ENCODE measurements at regions not wholly inside any gene's neighbourhood (a gene's known extent, or its start where the extent isn't known, plus 50 kb on each side); places are given as distances from the start of the nearest gene placed in this dataset.

DNA sequence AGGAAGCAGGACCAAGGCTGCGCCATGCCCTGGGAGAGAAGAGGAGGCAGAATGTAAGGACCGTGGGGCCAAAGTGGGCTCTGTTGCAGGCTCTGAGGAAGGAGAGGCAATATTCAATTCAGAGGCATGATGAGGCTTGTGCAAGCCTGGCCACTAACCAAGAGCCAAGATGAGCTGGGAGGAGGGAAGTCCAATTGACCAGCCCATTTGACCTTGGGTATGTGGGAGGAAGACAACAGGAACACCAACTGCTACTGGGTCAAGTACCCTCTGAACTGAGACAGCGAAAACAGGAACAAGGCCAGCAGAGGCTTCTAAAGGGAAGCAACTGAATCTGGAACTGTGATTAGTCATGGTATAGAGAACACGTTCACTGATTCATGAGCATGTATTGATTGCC is 779.6 kb downstream of the MAFB start (continued):
- no peak for TF ChIP-seq GABPB1 (CRISPR knock-in tag; IDR thresholded peaks at IDR 0.05)
- TF ChIP-seq, protein P1, sequence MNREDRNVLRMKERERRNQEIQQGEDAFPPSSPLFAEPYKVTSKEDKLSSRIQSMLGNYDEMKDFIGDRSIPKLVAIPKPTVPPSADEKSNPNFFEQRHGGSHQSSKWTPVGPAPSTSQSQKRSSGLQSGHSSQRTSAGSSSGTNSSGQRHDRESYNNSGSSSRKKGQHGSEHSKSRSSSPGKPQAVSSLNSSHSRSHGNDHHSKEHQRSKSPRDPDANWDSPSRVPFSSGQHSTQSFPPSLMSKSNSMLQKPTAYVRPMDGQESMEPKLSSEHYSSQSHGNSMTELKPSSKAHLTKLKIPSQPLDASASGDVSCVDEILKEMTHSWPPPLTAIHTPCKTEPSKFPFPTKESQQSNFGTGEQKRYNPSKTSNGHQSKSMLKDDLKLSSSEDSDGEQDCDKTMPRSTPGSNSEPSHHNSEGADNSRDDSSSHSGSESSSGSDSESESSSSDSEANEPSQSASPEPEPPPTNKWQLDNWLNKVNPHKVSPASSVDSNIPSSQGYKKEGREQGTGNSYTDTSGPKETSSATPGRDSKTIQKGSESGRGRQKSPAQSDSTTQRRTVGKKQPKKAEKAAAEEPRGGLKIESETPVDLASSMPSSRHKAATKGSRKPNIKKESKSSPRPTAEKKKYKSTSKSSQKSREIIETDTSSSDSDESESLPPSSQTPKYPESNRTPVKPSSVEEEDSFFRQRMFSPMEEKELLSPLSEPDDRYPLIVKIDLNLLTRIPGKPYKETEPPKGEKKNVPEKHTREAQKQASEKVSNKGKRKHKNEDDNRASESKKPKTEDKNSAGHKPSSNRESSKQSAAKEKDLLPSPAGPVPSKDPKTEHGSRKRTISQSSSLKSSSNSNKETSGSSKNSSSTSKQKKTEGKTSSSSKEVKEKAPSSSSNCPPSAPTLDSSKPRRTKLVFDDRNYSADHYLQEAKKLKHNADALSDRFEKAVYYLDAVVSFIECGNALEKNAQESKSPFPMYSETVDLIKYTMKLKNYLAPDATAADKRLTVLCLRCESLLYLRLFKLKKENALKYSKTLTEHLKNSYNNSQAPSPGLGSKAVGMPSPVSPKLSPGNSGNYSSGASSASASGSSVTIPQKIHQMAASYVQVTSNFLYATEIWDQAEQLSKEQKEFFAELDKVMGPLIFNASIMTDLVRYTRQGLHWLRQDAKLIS (CRISPR knock-in tag; IDR thresholded peaks at IDR 0.05; ENCODE audit: borderline replicate concordance) = no peak
- no peak for TF ChIP-seq ZNF232 (CRISPR knock-in tag; IDR thresholded peaks at IDR 0.05)
- TF ChIP-seq TEAD4 (CRISPR knock-in tag; IDR thresholded peaks at IDR 0.05) = no peak
- TF ChIP-seq, protein P2, sequence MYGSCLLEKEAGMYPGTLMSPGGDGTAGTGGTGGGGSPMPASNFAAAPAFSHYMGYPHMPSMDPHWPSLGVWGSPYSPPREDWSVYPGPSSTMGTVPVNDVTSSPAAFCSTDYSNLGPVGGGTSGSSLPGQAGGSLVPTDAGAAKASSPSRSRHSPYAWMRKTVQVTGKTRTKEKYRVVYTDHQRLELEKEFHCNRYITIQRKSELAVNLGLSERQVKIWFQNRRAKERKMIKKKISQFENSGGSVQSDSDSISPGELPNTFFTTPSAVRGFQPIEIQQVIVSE (CRISPR knock-in tag; IDR thresholded peaks at IDR 0.05; ENCODE audit: borderline replicate concordance) = no peak
- TF ChIP-seq, protein P3, sequence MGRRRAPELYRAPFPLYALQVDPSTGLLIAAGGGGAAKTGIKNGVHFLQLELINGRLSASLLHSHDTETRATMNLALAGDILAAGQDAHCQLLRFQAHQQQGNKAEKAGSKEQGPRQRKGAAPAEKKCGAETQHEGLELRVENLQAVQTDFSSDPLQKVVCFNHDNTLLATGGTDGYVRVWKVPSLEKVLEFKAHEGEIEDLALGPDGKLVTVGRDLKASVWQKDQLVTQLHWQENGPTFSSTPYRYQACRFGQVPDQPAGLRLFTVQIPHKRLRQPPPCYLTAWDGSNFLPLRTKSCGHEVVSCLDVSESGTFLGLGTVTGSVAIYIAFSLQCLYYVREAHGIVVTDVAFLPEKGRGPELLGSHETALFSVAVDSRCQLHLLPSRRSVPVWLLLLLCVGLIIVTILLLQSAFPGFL (CRISPR knock-in tag; IDR thresholded peaks at IDR 0.05; ENCODE audit: borderline replicate concordance) = no peak

DNA sequence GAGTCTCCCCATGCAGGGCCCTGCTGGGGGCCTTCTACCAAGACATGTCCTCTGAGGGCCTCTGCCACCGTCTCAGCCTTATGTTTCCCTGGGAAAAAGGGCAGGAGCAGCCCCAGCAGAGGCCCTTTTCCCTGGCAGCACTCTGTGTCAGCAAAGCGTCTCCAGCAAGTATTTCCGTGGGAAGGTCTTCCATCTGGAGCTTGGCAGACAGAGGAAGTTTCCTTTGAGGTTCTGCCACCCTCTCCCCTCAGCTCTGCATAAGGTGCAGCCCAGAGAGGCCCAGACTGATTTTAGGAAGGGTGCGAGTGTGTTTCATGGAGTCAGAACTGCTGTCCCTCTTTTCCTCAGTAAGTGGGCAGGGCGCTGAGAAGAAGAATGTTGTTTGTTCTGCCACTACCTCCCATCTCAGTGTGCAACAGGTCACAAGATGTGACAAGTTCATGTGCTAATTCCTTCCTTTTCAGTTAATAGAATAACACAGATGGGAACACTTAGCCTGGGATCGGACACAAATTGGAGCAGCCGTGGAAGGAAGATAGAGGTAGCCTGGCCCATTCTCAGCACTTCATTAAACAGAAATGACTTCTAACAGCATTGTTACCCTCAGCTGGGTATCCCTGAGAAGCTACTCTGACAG is 784.4 kb downstream of the MAFB start:
- ATAC-seq (no peak), DNase-seq (ENCODE audit: low spot score) (no peak)
- H3K36me3 Mint-ChIP-seq = no peaks in the 10 kb centered on the region; the same call in 1 of the 2 replicates
- ChIA-PET POLR2A (no interaction called here), CTCF (interaction anchor here (0.8 kb wide), 1 partner anchor 31 kb away, joined by 3 read pairs; no protein-coding TSS in a partner anchor)
- H3K27ac Mint-ChIP-seq = no peak overlapping the region
- H3K4me1 Mint-ChIP-seq = peaks cover 35% of the 10 kb centered on the region
- H3K27me3 Mint-ChIP-seq (ENCODE audit: low read depth) = peaks cover 2% of the 10 kb centered on the region; the same call in 1 of the 2 replicates
- TF ChIP-seq FOXJ3 (CRISPR knock-in tag; IDR thresholded peaks at IDR 0.05; ENCODE audit: borderline replicate concordance) = no peak
- TF ChIP-seq NR2C2 (CRISPR knock-in tag; IDR thresholded peaks at IDR 0.05) = no peak
- TF ChIP-seq, protein P4, sequence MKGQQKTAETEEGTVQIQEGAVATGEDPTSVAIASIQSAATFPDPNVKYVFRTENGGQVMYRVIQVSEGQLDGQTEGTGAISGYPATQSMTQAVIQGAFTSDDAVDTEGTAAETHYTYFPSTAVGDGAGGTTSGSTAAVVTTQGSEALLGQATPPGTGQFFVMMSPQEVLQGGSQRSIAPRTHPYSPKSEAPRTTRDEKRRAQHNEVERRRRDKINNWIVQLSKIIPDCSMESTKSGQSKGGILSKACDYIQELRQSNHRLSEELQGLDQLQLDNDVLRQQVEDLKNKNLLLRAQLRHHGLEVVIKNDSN (CRISPR knock-in tag; IDR thresholded peaks at IDR 0.05) = no peak
- no peak for TF ChIP-seq MXD4 (CRISPR knock-in tag; IDR thresholded peaks at IDR 0.05; ENCODE audit: borderline replicate concordance)
- no peak for TF ChIP-seq ZNF263 (CRISPR knock-in tag; IDR thresholded peaks at IDR 0.05; ENCODE audit: low read depth)
- TF ChIP-seq, protein P5, sequence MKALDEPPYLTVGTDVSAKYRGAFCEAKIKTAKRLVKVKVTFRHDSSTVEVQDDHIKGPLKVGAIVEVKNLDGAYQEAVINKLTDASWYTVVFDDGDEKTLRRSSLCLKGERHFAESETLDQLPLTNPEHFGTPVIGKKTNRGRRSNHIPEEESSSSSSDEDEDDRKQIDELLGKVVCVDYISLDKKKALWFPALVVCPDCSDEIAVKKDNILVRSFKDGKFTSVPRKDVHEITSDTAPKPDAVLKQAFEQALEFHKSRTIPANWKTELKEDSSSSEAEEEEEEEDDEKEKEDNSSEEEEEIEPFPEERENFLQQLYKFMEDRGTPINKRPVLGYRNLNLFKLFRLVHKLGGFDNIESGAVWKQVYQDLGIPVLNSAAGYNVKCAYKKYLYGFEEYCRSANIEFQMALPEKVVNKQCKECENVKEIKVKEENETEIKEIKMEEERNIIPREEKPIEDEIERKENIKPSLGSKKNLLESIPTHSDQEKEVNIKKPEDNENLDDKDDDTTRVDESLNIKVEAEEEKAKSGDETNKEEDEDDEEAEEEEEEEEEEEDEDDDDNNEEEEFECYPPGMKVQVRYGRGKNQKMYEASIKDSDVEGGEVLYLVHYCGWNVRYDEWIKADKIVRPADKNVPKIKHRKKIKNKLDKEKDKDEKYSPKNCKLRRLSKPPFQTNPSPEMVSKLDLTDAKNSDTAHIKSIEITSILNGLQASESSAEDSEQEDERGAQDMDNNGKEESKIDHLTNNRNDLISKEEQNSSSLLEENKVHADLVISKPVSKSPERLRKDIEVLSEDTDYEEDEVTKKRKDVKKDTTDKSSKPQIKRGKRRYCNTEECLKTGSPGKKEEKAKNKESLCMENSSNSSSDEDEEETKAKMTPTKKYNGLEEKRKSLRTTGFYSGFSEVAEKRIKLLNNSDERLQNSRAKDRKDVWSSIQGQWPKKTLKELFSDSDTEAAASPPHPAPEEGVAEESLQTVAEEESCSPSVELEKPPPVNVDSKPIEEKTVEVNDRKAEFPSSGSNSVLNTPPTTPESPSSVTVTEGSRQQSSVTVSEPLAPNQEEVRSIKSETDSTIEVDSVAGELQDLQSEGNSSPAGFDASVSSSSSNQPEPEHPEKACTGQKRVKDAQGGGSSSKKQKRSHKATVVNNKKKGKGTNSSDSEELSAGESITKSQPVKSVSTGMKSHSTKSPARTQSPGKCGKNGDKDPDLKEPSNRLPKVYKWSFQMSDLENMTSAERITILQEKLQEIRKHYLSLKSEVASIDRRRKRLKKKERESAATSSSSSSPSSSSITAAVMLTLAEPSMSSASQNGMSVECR (CRISPR knock-in tag; IDR thresholded peaks at IDR 0.05; ENCODE audit: borderline replicate concordance) = no peak
- no peak for TF ChIP-seq PRRX2 (CRISPR knock-in tag; IDR thresholded peaks at IDR 0.05)
- TF ChIP-seq SOX15 (CRISPR knock-in tag; IDR thresholded peaks at IDR 0.05) = no peak
- no peak overlapping the region for H3K4me3 Mint-ChIP-seq
- peaks cover 4% of the 10 kb centered on the region; the same call in 1 of the 2 replicates for H3K9me3 Mint-ChIP-seq

Data from WTC11 (cell line).